Endodermal cell (in vitro differentiated cells): ENCODE measurements at regions not wholly inside any gene's neighbourhood (a gene's known extent, or its start where the extent isn't known, plus 50 kb on each side); places are given as distances from the start of the nearest gene placed in this dataset.
"Not testable (repeated sequence)": the region's sequence is repeated elsewhere in the genome, so short reads cannot be mapped to it uniquely, and the experiment has no call there.

Experiments
- DNase-seq: peaks from one replicate; pipeline ENCODE4 v3.0.0-alpha.2; 2017
- H3K27ac ChIP-seq: 2 replicates; pipeline ENCODE4 v1.5.1; 2013; ENCODE audit warnings: mild to moderate bottlenecking, low read depth, low read length, moderate library complexity
- H3K27me3 ChIP-seq: 2 replicates; pipeline ENCODE4 v1.6.1; 2013; ENCODE audit warnings: mild to moderate bottlenecking, low read length, moderate library complexity; ENCODE audit not compliant: insufficient read depth, control insufficient read depth, poor library complexity, severe bottlenecking
- H3K36me3 ChIP-seq: 2 replicates; pipeline ENCODE4 v1.7.0; 2013; ENCODE audit warnings: mild to moderate bottlenecking, low read length, moderate library complexity; ENCODE audit not compliant: control insufficient read depth, insufficient read depth
- H3K4me1 ChIP-seq: one replicate; pipeline ENCODE4 v1.7.0; 2013; ENCODE audit warnings: low read length; ENCODE audit not compliant: control insufficient read depth, insufficient read depth
- H3K4me3 ChIP-seq: 2 replicates; pipeline ENCODE4 v1.5.1; 2013; ENCODE audit warnings: mild to moderate bottlenecking, low read length, moderate library complexity
- H3K9ac ChIP-seq: 2 replicates; pipeline ENCODE4 v1.6.1; 2013; ENCODE audit warnings: mild to moderate bottlenecking, low read length, moderate library complexity; ENCODE audit not compliant: poor library complexity, severe bottlenecking; ENCODE audit errors: extremely low read depth
- H3K9me3 ChIP-seq: 2 replicates; pipeline ENCODE4 v1.6.1; 2013; ENCODE audit warnings: mild to moderate bottlenecking, low read length, moderate library complexity; ENCODE audit not compliant: control insufficient read depth
- H3K27ac Mint-ChIP-seq: 2 replicates; pipeline ENCODE4 v1.8.0; 2020; ENCODE audit warnings: mixed read lengths
- H3K27me3 Mint-ChIP-seq: 2 replicates; pipeline ENCODE4 v1.8.0; 2021; ENCODE audit warnings: mild to moderate bottlenecking, mixed read lengths; ENCODE audit not compliant: insufficient read depth
- H3K36me3 Mint-ChIP-seq: 2 replicates; pipeline ENCODE4 v1.8.0; 2020; ENCODE audit warnings: low read depth, mixed read lengths
- H3K4me1 Mint-ChIP-seq: 2 replicates; pipeline ENCODE4 v1.8.0; 2020; ENCODE audit warnings: mixed read lengths
- H3K4me3 Mint-ChIP-seq: 2 replicates; pipeline ENCODE4 v1.8.0; 2020; ENCODE audit warnings: mild to moderate bottlenecking, moderate library complexity, mixed read lengths
- H3K9me3 Mint-ChIP-seq: 2 replicates; pipeline ENCODE4 v1.8.0; 2020; ENCODE audit warnings: mild to moderate bottlenecking, mixed read lengths
- WGBS, 2 experiments: methylation state at CpG; one replicate each; pipeline versions ENCODE4 v1.1.5 to v1.1.7; 2013; ENCODE audit warnings: missing lambda C conversion rate in 2 of 2, mixed read lengths in 1 of 2; ENCODE audit not compliant: insufficient coverage in 1 of 2, insufficient read length in 1 of 2; 5-methylcytosine and 5-hydroxymethylcytosine counted together
- TF ChIP-seq, protein P1 (sequence below): fragments of 200-600 bp; sonication (generic); conservative IDR thresholded peaks from 2 replicates; pipeline ENCODE4 v1.5.0; 2021; ENCODE audit warnings: antibody characterized with exemption, mild to moderate bottlenecking

DNA sequence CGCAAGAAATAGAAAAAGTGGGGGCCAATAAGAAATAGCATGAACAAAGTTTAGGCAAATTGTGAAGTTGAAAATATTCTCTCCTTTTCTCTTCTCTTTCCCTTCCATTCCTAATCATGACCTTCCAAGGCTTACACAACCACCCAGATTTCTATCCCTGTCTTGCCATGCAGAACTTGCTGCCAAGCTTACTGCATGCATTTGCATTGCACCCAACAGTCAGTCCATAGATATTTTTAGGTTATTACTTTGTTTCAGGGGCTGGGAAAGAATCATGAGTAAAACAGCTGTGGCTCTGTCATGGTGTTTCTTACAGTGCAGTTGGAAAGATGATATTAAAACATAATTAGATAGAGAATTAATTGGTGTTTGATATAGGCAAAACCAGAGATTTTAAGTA lies 219.4 kb downstream of the PTGER3 start:
- Histone ChIP-seq H3K9ac (no peak overlapping the region), H3K4me1 (no peaks in the 10 kb centered on the region), H3K9me3 (no peaks in the 10 kb centered on the region), H3K4me3 (no peak overlapping the region), H3K36me3 (no peaks in the 10 kb centered on the region), H3K27ac (no peak overlapping the region), H3K27me3 (no peaks in the 10 kb centered on the region)
- Mint-ChIP-seq H3K27me3 (no peaks in the 10 kb centered on the region), H3K36me3 (no peaks in the 10 kb centered on the region), H3K9me3 (peaks cover 7% of the 10 kb centered on the region), H3K27ac (no peak overlapping the region), H3K4me3 (no peak overlapping the region), H3K4me1 (peaks cover 5% of the 10 kb centered on the region)
- DNase-seq: no peak
- WGBS, 2 experiments: no CpG with 5 or more reads among the region's 1 CpG
- TF ChIP-seq, protein P1, sequence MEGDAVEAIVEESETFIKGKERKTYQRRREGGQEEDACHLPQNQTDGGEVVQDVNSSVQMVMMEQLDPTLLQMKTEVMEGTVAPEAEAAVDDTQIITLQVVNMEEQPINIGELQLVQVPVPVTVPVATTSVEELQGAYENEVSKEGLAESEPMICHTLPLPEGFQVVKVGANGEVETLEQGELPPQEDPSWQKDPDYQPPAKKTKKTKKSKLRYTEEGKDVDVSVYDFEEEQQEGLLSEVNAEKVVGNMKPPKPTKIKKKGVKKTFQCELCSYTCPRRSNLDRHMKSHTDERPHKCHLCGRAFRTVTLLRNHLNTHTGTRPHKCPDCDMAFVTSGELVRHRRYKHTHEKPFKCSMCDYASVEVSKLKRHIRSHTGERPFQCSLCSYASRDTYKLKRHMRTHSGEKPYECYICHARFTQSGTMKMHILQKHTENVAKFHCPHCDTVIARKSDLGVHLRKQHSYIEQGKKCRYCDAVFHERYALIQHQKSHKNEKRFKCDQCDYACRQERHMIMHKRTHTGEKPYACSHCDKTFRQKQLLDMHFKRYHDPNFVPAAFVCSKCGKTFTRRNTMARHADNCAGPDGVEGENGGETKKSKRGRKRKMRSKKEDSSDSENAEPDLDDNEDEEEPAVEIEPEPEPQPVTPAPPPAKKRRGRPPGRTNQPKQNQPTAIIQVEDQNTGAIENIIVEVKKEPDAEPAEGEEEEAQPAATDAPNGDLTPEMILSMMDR: no peak

DNA sequence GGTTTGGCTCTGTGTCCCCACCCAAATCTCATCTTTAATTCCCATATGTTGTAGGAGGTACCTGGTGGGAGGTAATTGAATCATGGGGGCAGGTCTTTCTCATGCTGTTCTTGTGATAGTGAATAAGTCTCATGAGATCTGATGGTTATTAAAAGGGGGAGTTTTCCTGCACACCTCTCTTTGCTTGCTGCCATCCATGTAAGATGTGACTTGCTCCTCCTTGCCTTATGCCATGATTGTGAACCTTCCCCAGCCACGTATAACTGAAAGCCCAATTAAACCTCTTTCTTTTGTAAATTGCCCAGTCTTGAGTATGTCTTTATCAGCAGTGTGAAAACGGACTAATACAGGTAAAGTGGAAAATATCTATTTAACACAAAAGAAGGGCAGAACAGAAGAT lies 213.3 kb downstream of the PTGER3 start:
- H3K27me3 ChIP-seq, H3K27ac ChIP-seq, H3K4me3 ChIP-seq, H3K36me3 ChIP-seq, H3K9me3 ChIP-seq, H3K4me1 ChIP-seq, H3K9ac ChIP-seq, H3K27ac Mint-ChIP-seq, H3K4me3 Mint-ChIP-seq, H3K4me1 Mint-ChIP-seq, H3K36me3 Mint-ChIP-seq, H3K27me3 Mint-ChIP-seq, DNase-seq: not testable (repeated sequence)
- H3K9me3 Mint-ChIP-seq: peaks cover 12% of the 10 kb centered on the region
- 85 to 100% methylated on average over 1 to 2 of the region's 2 CpGs for WGBS, 2 experiments

DNA sequence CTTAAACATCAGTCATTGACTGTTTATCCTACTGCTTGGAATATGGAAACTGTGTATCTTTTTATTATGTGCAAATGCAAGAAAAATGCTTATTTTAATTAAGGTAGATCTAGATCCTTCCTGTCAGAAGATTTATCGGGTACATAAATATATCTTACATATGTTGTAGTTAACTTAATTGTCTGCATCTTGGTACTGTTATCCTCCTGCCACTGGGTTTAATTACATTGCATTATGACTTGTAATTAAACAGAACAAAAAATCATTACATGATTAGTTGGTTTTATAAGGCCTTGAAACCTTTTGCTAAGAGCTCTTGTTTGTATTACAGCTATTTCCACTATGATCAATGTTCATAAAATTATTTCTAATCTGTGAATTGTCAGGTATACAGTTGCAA lies 211.2 kb downstream of the PTGER3 start:
- TF ChIP-seq, protein P1: no peak
- no peaks in the 10 kb centered on the region for H3K36me3 ChIP-seq
- no CpG with 5 or more reads among the region's 1 CpG for WGBS, 2 experiments
- no peak for DNase-seq
- peaks cover 4% of the 10 kb centered on the region for H3K9me3 ChIP-seq
- H3K9ac ChIP-seq: no peak overlapping the region
- no peaks in the 10 kb centered on the region for H3K27me3 ChIP-seq
- H3K36me3 Mint-ChIP-seq: no peaks in the 10 kb centered on the region
- no peak overlapping the region for H3K27ac ChIP-seq
- H3K4me3 ChIP-seq: no peak overlapping the region
- peaks cover 9% of the 10 kb centered on the region for H3K9me3 Mint-ChIP-seq
- H3K27ac Mint-ChIP-seq: no peak overlapping the region
- no peaks in the 10 kb centered on the region for H3K4me1 ChIP-seq
- H3K4me3 Mint-ChIP-seq: no peak overlapping the region
- H3K27me3 Mint-ChIP-seq: no peaks in the 10 kb centered on the region
- H3K4me1 Mint-ChIP-seq: peaks cover 5% of the 10 kb centered on the region

DNA sequence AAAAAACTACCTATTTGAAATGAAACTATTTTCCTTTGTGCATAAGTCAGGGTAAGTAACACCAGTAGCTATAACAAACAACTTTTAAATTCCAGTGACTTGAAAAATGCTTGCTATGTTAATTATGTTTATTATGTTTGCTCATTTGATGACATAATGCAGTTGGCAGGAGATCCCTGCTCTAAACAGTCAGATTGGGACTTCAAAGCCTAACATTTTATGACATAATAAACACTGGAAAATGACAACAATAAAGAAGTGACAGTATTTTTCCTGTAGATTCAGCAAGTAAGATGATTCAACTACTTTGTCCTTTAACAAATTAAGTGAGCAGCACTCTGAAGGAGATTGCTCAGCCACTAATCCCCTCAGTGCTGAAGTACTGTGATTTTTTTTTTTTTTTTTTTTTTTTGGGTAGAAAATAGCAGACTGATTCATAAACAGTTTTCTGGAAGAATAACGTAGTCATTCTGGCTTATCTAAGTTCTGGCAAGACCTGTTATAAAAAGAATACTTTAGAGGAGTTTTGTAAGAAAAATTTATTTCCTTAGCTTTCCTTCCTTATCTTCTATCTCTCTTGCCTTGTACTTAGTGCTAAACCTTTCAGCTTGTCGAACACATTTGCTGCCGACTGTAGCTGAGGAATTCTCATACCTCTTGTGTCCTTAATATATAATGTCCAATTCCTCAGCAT lies 207.2 kb downstream of the PTGER3 start:
- no peaks in the 10 kb centered on the region for H3K4me1 Mint-ChIP-seq
- no peaks in the 10 kb centered on the region for H3K4me1 ChIP-seq
- no peaks in the 10 kb centered on the region for H3K9me3 Mint-ChIP-seq
- H3K27ac Mint-ChIP-seq: no peak overlapping the region
- H3K9me3 ChIP-seq: no peaks in the 10 kb centered on the region
- TF ChIP-seq, protein P1: no peak
- no peak for DNase-seq
- WGBS, 2 experiments: 92 to 95% methylated on average over 2 to 3 of the region's 3 CpGs
- no peak overlapping the region for H3K27ac ChIP-seq
- no peaks in the 10 kb centered on the region for H3K36me3 ChIP-seq
- no peak overlapping the region for H3K9ac ChIP-seq
- no peak overlapping the region for H3K4me3 Mint-ChIP-seq
- H3K27me3 ChIP-seq: no peaks in the 10 kb centered on the region
- no peaks in the 10 kb centered on the region for H3K27me3 Mint-ChIP-seq
- no peaks in the 10 kb centered on the region for H3K36me3 Mint-ChIP-seq
- H3K4me3 ChIP-seq: no peak overlapping the region
